Spinal cord (tissue), 9 donors: ENCODE measurements at regions not wholly inside any gene's neighbourhood (a gene's known extent, or its start where the extent isn't known, plus 50 kb on each side); places are given as distances from the start of the nearest gene placed in this dataset.
A peak's percentile ranks its signal among the peaks of the same experiment; 100 is the strongest.
"Not testable (repeated sequence)": the region's sequence is repeated elsewhere in the genome, so short reads cannot be mapped to it uniquely, and the experiment has no call there.

Experiments used
- DNase-seq, 6 donors: peaks; one replicate each; pipeline versions ENCODE4 v3.0.0 to v3.0.0-alpha.2; 2013 to 2015; ENCODE audit warnings: low spot score in 6 of 6, low read depth in 4 of 6
- H3K27ac ChIP-seq: one replicate; pipeline ENCODE4 v1.5.1; 2013; ENCODE audit warnings: low read depth, low read length, control low read depth
- H3K27me3 ChIP-seq: one replicate; pipeline ENCODE4 v1.6.1; 2013; ENCODE audit warnings: low read length; ENCODE audit not compliant: control insufficient read depth, insufficient read depth
- H3K36me3 ChIP-seq: one replicate; pipeline ENCODE4 v1.6.1; 2013; ENCODE audit warnings: low read length; ENCODE audit not compliant: control insufficient read depth, insufficient read depth
- H3K4me1 ChIP-seq: one replicate; pipeline ENCODE4 v1.6.1; 2013; ENCODE audit warnings: low read length; ENCODE audit not compliant: control insufficient read depth, insufficient read depth
- H3K4me3 ChIP-seq: one replicate; pipeline ENCODE4 v1.5.1; 2013; ENCODE audit warnings: low read depth, low read length, control low read depth
- H3K9me3 ChIP-seq: one replicate; pipeline ENCODE4 v1.6.1; 2013; ENCODE audit warnings: low read length; ENCODE audit not compliant: control insufficient read depth, insufficient read depth
- WGBS: methylation state at CpG from one replicate; pipeline ENCODE4 v1.1.5; 2013; ENCODE audit warnings: missing lambda C conversion rate; ENCODE audit not compliant: insufficient coverage; 5-methylcytosine and 5-hydroxymethylcytosine counted together
- donor health status: healthy.

DNA sequence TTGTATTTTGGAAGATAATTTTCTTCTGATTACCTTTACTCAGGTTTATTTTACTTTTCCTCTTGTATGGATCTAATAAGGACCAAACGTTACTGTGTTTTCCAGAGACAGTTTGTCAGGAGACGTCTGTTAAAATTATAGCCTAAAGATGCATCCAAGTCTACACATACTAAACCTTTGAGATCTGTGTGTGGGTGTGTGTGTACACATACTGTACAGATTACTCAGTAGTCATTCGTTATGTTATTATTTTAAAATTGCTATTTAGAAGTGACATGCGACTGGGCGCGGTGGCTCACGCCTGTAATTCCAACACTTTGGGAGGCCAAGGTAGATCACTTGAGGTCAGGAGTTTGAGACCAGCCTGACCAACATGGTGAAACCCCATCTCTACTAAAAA is 51.6 kb upstream of the CNTLN start:
- no peak overlapping the region for H3K27ac ChIP-seq
- no peaks in the 10 kb centered on the region for H3K36me3 ChIP-seq
- DNase-seq, result no peak
- no peaks in the 10 kb centered on the region for H3K4me1 ChIP-seq
- WGBS, result 100% methylated on average over 4 of the region's 7 CpGs
- H3K4me3 ChIP-seq, result no peak overlapping the region
- H3K9me3 ChIP-seq, result no peaks in the 10 kb centered on the region
- no peaks in the 10 kb centered on the region for H3K27me3 ChIP-seq

GRCh38 chr9:17082343-17083064 is 52.3 kb upstream of the CNTLN start:
- H3K4me1 ChIP-seq, result no peaks in the 10 kb centered on the region
- no peak overlapping the region for H3K4me3 ChIP-seq
- H3K27me3 ChIP-seq, result no peaks in the 10 kb centered on the region
- H3K36me3 ChIP-seq, result no peaks in the 10 kb centered on the region
- peak; percentile 10 to 87 (median 18) for DNase-seq
- no peak overlapping the region for H3K27ac ChIP-seq
- H3K9me3 ChIP-seq, result no peaks in the 10 kb centered on the region
- WGBS, result 47% methylated on average over 3 of the region's 5 CpGs

DNA sequence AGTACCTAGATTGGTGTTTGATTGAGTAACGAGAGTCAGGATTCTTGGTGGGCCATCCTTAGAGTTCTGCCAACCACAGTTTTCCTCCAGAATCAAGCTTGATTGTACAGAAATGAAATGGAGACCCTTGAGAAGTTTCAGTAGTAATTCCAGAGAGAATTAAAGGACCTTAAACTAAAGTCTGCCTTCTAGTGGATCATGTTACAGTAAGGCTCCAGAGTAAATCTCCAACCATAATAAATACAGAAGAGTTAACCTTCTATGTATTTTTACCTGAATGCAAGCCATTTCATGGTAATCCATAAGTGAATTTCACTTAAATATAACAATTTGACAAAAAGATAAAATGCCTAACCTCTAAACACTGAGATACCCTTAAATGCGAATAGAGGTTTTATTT is 53.0 kb upstream of the CNTLN start:
- H3K4me1 ChIP-seq, result no peaks in the 10 kb centered on the region
- H3K27me3 ChIP-seq, result no peaks in the 10 kb centered on the region
- no peaks in the 10 kb centered on the region for H3K9me3 ChIP-seq
- DNase-seq, result no peak
- H3K27ac ChIP-seq, result no peak overlapping the region
- no CpG with 5 or more reads among the region's 2 CpGs for WGBS
- H3K36me3 ChIP-seq, result no peaks in the 10 kb centered on the region
- H3K4me3 ChIP-seq, result no peak overlapping the region

GRCh38 chr9:17081351-17081750 is 53.5 kb upstream of the CNTLN start:
- DNase-seq, result no peak
- H3K4me3 ChIP-seq, result no peak overlapping the region
- H3K4me1 ChIP-seq, result no peaks in the 10 kb centered on the region
- H3K27me3 ChIP-seq, result no peaks in the 10 kb centered on the region
- H3K36me3 ChIP-seq, result no peaks in the 10 kb centered on the region
- 77% methylated on average over 8 of the region's 8 CpGs for WGBS
- H3K27ac ChIP-seq, result no peak overlapping the region
- no peaks in the 10 kb centered on the region for H3K9me3 ChIP-seq

DNA sequence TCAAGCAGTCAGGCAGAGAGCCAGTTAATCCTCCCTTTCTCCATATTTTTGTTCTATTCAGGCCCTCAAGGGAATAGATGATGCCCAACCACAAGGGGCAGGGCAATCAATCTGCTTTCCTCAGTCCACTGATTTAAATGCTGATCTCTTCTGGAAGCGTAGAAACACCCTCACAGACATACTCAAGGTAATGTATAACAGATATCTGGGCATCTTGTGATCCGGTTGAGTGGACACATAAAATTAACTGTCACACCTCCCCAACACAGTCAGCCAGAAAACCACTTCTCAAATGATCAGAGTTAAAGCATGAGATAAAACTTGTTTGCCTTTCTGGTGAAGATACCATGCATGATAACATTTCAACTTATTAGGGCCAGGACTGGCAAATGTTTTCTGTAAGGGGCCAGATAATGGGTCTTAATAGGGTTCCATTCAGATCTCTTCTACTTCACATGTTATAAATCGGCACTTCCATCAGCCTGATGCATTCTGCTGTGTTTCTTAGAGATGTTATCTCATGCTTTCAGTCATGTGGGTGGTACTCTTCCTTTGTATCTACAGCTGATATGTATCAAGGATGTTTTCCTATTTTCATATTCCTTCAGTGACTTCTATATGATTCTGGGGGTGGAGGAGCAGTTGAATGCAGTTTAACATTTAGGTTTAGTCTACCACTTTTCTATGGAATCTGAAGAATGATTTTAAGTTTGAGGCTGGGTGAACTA is 58.9 kb upstream of the CNTLN start:
- Histone ChIP-seq H3K4me3 (no peak overlapping the region), H3K27me3 (no peaks in the 10 kb centered on the region), H3K36me3 (no peaks in the 10 kb centered on the region), H3K9me3 (no peaks in the 10 kb centered on the region), H3K27ac (no peak overlapping the region), H3K4me1 (no peaks in the 10 kb centered on the region)
- no peak for DNase-seq
- WGBS, result 86% methylated on average over 1 of the region's 3 CpGs

GRCh38 chr9:17075146-17075757 is 59.6 kb upstream of the CNTLN start:
- no peak overlapping the region for H3K27ac ChIP-seq

DNA sequence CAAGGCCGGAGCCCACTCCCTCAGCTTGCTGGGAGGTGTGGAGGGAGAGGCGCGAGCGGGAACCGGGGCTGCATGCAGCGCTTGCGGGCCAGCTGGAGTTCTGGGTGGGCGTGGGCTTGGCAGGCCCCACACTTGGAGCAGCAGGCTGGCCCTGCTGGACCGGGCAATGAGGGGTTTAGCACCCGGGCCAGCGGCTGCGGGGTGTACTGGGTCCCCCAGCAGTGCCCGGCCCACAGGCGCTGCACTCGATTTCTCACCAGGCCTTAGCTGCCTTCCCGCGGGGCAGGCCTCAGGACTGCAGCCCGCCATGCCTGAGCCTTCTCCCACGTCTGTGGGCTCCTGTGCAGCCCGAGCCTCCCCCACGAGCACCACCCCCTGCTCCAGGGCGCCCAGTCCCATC is 62.3 kb upstream of the CNTLN start:
- 94% methylated on average over 21 of the region's 22 CpGs for WGBS
- not testable (repeated sequence) for H3K27ac ChIP-seq, H3K27me3 ChIP-seq, H3K36me3 ChIP-seq, H3K4me1 ChIP-seq, DNase-seq, H3K4me3 ChIP-seq, H3K9me3 ChIP-seq

More at GRCh38 chr9:17075146-17075757, 59.6 kb upstream of the CNTLN start:
- no peak for DNase-seq
- WGBS, result 80% methylated on average over 3 of the region's 4 CpGs
- H3K36me3 ChIP-seq, result no peaks in the 10 kb centered on the region
- H3K27me3 ChIP-seq, result no peaks in the 10 kb centered on the region
- no peak overlapping the region for H3K4me3 ChIP-seq
- no peaks in the 10 kb centered on the region for H3K4me1 ChIP-seq
- no peaks in the 10 kb centered on the region for H3K9me3 ChIP-seq

DNA sequence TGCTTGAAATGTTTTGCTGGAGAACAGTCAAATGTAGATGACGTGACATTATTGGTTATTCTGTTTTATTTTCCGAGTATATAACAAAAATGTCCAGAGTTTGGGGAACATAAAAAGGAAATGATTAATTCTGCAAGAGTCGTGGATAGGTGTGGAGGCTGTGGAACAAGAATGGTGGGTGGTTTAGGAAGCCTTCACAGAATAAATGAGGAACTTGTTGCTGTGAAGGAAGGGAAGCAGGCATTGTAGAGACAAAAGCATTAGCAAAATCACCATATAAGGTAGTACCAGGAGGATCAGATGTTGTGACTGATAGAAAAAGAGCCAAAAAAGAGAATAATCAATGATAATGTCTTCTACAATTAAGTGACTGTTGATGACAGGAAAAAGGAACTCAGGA is 66.2 kb upstream of the CNTLN start:
- no peaks in the 10 kb centered on the region for H3K36me3 ChIP-seq
- no peaks in the 10 kb centered on the region for H3K9me3 ChIP-seq
- H3K4me1 ChIP-seq, result no peaks in the 10 kb centered on the region
- no peaks in the 10 kb centered on the region for H3K27me3 ChIP-seq
- no peak overlapping the region for H3K27ac ChIP-seq
- H3K4me3 ChIP-seq, result no peak overlapping the region
- WGBS, result 88% methylated on average over 3 of the region's 3 CpGs
- no peak for DNase-seq

GRCh38 chr9:17065062-17065461 is 69.8 kb upstream of the CNTLN start:
- Histone ChIP-seq H3K27ac (no peak overlapping the region), H3K4me1 (no peaks in the 10 kb centered on the region), H3K27me3 (no peaks in the 10 kb centered on the region), H3K9me3 (no peaks in the 10 kb centered on the region), H3K4me3 (no peak overlapping the region), H3K36me3 (no peaks in the 10 kb centered on the region)
- WGBS, result no CpG with 5 or more reads among the region's 1 CpG
- DNase-seq, result peak in 2 of 6 donors; percentile 16 to 26
